K562 (cell line): ENCODE measurements at regions not wholly inside any gene's neighbourhood (a gene's known extent, or its start where the extent isn't known, plus 50 kb on each side); places are given as distances from the start of the nearest gene placed in this dataset.

Source experiments
- ATAC-seq: fragments of 200-7000 bp; cut with Tn5 transposase; 3 replicates; pipeline ENCODE4 v1.9.1; 2020; ENCODE audit warnings: moderate library complexity
- BruUV-seq: library from RNA; stranded (reverse); fragments of 400-500 nt; replicated peaks from 2 replicates; lab custom pipeline; 2021; lab: Mats Ljungman, UMichigan
- CTCF ChIA-PET: fragments of 300-600 bp; formaldehyde crosslinking; extraction: SDS; loops from one replicate; lab custom pipeline; 2021; ENCODE audit warnings: low intra/inter-chr PET ratio; lab: Yijun Ruan, JAX
- POLR2A ChIA-PET: fragments of 300-600, 350-650 bp; sonication (Branson Sonifier 250); formaldehyde crosslinking; extraction: SDS; loops from one replicate; lab custom pipeline; 2021; ENCODE audit warnings: antibody characterized with exemption, inconsistent platforms; lab: Yijun Ruan, JAX
- DNase-seq, 4 experiments: peaks; one replicate each; pipeline versions ENCODE4 v3.0.0 to v3.0.0-alpha.2; 2011 to 2018; ENCODE audit warnings: low spot score in 3 of 4, mixed read lengths in 3 of 4; ENCODE audit errors: extremely low read depth in 1 of 4
- FAIRE-seq: peaks from 2 replicates; lab custom pipeline; 2011; peaks lifted over from hg19 to GRCh38; lab: Jason Lieb, UNC
- H2AFZ ChIP-seq: 2 replicates; pipeline ENCODE4 v1.6.0; 2011; ENCODE audit warnings: low read depth, low read length, control low read depth, inconsistent platforms
- H3K27ac ChIP-seq: fragments of 200-600 bp; 3 replicates; pipeline ENCODE4 v1.8.0; 2011; ENCODE audit warnings: low read depth, mild to moderate bottlenecking, control low read depth, inconsistent platforms, low read length, moderate library complexity, mixed read lengths; ENCODE audit errors: extremely low read depth
- H3K27me3 ChIP-seq, 2 experiments: fragments of 300-600 bp in 1 of 2; 2 replicates in 1 of 2; 3 replicates in 1 of 2; pipeline versions ENCODE4 v1.6.0 to v1.8.0; 2011; ENCODE audit warnings: inconsistent platforms in 2 of 2, low read length in 2 of 2, mild to moderate bottlenecking in 1 of 2, mixed read lengths in 1 of 2, moderate library complexity in 1 of 2; ENCODE audit not compliant: control insufficient read depth in 2 of 2, insufficient read depth in 2 of 2
- H3K36me3 ChIP-seq: fragments of 300-600 bp; 3 replicates; pipeline ENCODE4 v1.8.0; 2011; ENCODE audit warnings: mild to moderate bottlenecking, low read length, inconsistent platforms; ENCODE audit not compliant: control insufficient read depth, insufficient read depth
- H3K4me1 ChIP-seq, 2 experiments: fragments of 200-600 bp in 1 of 2; replicated peaks in 1 of 2; 2 replicates in 1 of 2; 3 replicates in 1 of 2; pipeline versions ENCODE4 v1.5.1 to v1.8.0; 2011; ENCODE audit warnings: inconsistent platforms in 2 of 2, low read length in 2 of 2, mild to moderate bottlenecking in 1 of 2, mixed read lengths in 1 of 2, moderate library complexity in 1 of 2; ENCODE audit not compliant: control insufficient read depth in 2 of 2, insufficient read depth in 2 of 2
- H3K4me2 ChIP-seq: 2 replicates; pipeline ENCODE4 v1.6.1; 2011; ENCODE audit warnings: low read length, control low read depth, inconsistent platforms, mixed read lengths; ENCODE audit not compliant: insufficient read depth
- H3K4me3 ChIP-seq: fragments of 200-600 bp; sonication (generic), shearing (Covaris generic); 2 replicates; pipeline ENCODE4 v1.5.1; 2016; ENCODE audit warnings: control low read depth, inconsistent platforms
- H3K79me2 ChIP-seq: fragments of 200-600 bp; 3 replicates; pipeline ENCODE4 v1.8.0; 2011; ENCODE audit warnings: low read length, inconsistent platforms; ENCODE audit not compliant: control insufficient read depth, insufficient read depth
- H3K9ac ChIP-seq, 2 experiments: 2 replicates each; pipeline versions ENCODE4 v1.6.0 to v1.6.1; 2011; ENCODE audit warnings: low read depth in 2 of 2, low read length in 2 of 2, control low read depth in 1 of 2, inconsistent platforms in 1 of 2, mild to moderate bottlenecking in 1 of 2, mixed read lengths in 1 of 2; ENCODE audit not compliant: insufficient read depth in 1 of 2
- H3K9me1 ChIP-seq: one replicate; pipeline ENCODE4 v1.6.0; 2011; ENCODE audit warnings: inconsistent platforms, mild to moderate bottlenecking, low read length, moderate library complexity; ENCODE audit not compliant: control insufficient read depth, insufficient read depth
- H3K9me3 ChIP-seq: replicated peaks from 2 replicates; pipeline ENCODE4 v1.5.1; 2011; ENCODE audit warnings: low read depth, low read length, inconsistent platforms; ENCODE audit not compliant: control insufficient read depth, insufficient read depth
- H4K20me1 ChIP-seq: replicated peaks from 2 replicates; pipeline ENCODE4 v1.6.1; 2011; ENCODE audit warnings: low read length, inconsistent platforms, mixed read lengths; ENCODE audit not compliant: control insufficient read depth, insufficient read depth
- C11orf30 ChIP-seq: fragments of 450-650 bp; IDR thresholded peaks from 2 replicates; pipeline ENCODE4 v1.6.1; 2016; ENCODE audit warnings: low read depth, mild to moderate bottlenecking
- CBX8 ChIP-seq: fragments of 200-600 bp; sonication (generic); IDR thresholded peaks from 2 replicates; pipeline ENCODE4 v1.6.1; 2012; ENCODE audit warnings: borderline replicate concordance, mixed run types, low read depth, mild to moderate bottlenecking, moderate library complexity, mixed read lengths, low read length, control low read depth, inconsistent platforms; ENCODE audit not compliant: poor library complexity, severe bottlenecking; ENCODE audit errors: extremely low read depth
- HMG20A ChIP-seq: fragments of 450-650 bp; formaldehyde crosslinking; conservative IDR thresholded peaks from 2 replicates; pipeline ENCODE4 v1.4.0; 2020; ENCODE audit warnings: mild to moderate bottlenecking, mixed read lengths
- MAFG ChIP-seq: fragments of 450-650 bp; conservative IDR thresholded peaks from 2 replicates; pipeline ENCODE4 v1.6.1; 2016; ENCODE audit warnings: missing genetic modification characterization, missing compliant biosample characterization
- NFE2 ChIP-seq: IDR thresholded peaks from 2 replicates; pipeline ENCODE4 v1.6.1; 2014; ENCODE audit warnings: antibody characterized with exemption, low read depth
- SIN3A ChIP-seq, 2 experiments: fragments of 150-350 bp in 1 of 2; IDR thresholded peaks; 2 replicates each; pipeline ENCODE4 v1.6.1; 2011 to 2016; ENCODE audit warnings: borderline replicate concordance in 2 of 2, low read depth in 2 of 2, low read length in 2 of 2, mild to moderate bottlenecking in 2 of 2, moderate library complexity in 2 of 2; ENCODE audit not compliant: control insufficient read depth in 1 of 2
- ZNF316 ChIP-seq: fragments of 450-650 bp; IDR thresholded peaks from 2 replicates; pipeline ENCODE4 v1.6.1; 2016
- ZNF431 ChIP-seq: sonication (generic); formaldehyde crosslinking; IDR thresholded peaks from 2 replicates; pipeline ENCODE4 v1.8.0; 2022; ENCODE audit warnings: mild to moderate bottlenecking, missing genetic modification reagents
- WGBS: fragments of 100-300 bp; shearing (Covaris generic); methylation state at CpG from one replicate; pipeline ENCODE4 v1.1.6; 2016; ENCODE audit warnings: low coverage, mixed read lengths; ENCODE audit not compliant: insufficient coverage; ENCODE audit errors: missing lambda C conversion rate; 5-methylcytosine and 5-hydroxymethylcytosine counted together
- in situ Hi-C: fragments of 300-500 bp; cut with MboI; formaldehyde crosslinking; loops from 4 replicates; pipeline ENCODE4 v1.15.0; 2018; ENCODE audit warnings: inconsistent platforms, mixed read lengths
- intact Hi-C: fragments of 100-400 bp; cut with micrococcal nuclease; formaldehyde crosslinking; loops from 2 replicates; pipeline ENCODE4 v1.14.2; 2022
- TF ChIP-seq, protein P1 (sequence below): sonication (generic); formaldehyde crosslinking; IDR thresholded peaks from 2 replicates; pipeline ENCODE4 v1.8.0; 2022; ENCODE audit warnings: missing genetic modification reagents, mild to moderate bottlenecking, borderline replicate concordance
- TF ChIP-seq, protein P2 (sequence below), 2 experiments: fragments of 250-450 bp in 1 of 2; fragments of 450-650 bp in 1 of 2; sonication (Bioruptor Pico) in 1 of 2; IDR thresholded peaks; 2 replicates each; pipeline versions ENCODE4 v1.6.1 to v1.8.0; 2016 to 2021; ENCODE audit warnings: mild to moderate bottlenecking in 2 of 2, moderate library complexity in 2 of 2, missing compliant biosample characterization in 1 of 2, missing genetic modification characterization in 1 of 2
- TF ChIP-seq, protein P3 (sequence below): IDR thresholded peaks from 2 replicates; pipeline ENCODE4 v1.6.1; 2012; ENCODE audit warnings: low read depth, low read length, improper control_type of control experiment, borderline replicate concordance

DNA sequence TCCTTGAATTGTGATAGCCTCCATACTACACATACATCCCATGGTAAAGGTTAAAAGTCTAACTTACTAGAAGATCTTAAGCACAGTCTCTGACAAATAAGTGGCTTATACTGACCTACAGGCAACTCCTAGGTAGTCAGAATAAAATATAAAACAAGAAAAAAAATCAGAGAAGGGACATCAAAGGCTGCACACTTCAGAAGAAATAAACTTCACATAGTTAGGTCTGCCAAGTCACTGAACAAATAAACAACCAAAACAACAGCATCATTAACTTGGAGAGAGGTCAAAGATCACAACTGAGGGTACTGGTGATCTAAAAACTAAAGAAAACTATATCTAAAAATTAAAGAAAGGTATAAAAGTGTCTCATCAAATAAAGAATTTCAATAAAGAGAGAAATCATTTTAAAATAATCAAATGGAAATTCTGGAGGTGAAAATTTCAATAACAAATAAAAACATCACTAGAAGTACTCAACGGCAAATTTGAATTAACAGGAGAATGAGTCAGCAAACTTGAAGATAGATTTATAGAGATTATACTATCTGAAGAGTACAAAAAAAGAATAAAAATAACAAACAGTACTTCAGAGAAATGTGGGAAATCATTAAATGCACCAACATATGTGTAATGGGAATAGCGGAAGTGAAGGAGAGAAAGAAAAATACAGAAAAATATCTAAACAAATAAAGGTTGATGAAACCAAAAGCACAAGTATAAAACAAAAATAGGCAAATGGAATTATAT lies 88.0 kb upstream of the UST start:
- Histone ChIP-seq H3K27me3 (no peaks in the 10 kb centered on the region), H3K9me1 (no peaks in the 10 kb centered on the region), H4K20me1 (no peaks in the 10 kb centered on the region), H3K27ac (no peak overlapping the region), H3K36me3 (no peaks in the 10 kb centered on the region), H3K4me1 (no peaks in the 10 kb centered on the region), H2AFZ (no peak overlapping the region), H3K4me3 (no peak overlapping the region), H3K79me2 (no peaks in the 10 kb centered on the region), H3K9me3 (no peaks in the 10 kb centered on the region), H3K4me2 (no peak overlapping the region), H3K9ac (no peak overlapping the region)
- ATAC-seq (no peak), DNase-seq (no peak), FAIRE-seq (no peak)
- intact Hi-C loops: no loop called here
- TF ChIP-seq, protein P1, sequence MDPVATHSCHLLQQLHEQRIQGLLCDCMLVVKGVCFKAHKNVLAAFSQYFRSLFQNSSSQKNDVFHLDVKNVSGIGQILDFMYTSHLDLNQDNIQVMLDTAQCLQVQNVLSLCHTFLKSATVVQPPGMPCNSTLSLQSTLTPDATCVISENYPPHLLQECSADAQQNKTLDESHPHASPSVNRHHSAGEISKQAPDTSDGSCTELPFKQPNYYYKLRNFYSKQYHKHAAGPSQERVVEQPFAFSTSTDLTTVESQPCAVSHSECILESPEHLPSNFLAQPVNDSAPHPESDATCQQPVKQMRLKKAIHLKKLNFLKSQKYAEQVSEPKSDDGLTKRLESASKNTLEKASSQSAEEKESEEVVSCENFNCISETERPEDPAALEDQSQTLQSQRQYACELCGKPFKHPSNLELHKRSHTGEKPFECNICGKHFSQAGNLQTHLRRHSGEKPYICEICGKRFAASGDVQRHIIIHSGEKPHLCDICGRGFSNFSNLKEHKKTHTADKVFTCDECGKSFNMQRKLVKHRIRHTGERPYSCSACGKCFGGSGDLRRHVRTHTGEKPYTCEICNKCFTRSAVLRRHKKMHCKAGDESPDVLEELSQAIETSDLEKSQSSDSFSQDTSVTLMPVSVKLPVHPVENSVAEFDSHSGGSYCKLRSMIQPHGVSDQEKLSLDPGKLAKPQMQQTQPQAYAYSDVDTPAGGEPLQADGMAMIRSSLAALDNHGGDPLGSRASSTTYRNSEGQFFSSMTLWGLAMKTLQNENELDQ (CRISPR knock-in tag): no peak
- TF ChIP-seq, protein P2, sequence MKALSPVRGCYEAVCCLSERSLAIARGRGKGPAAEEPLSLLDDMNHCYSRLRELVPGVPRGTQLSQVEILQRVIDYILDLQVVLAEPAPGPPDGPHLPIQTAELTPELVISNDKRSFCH (CRISPR knock-in tag; IDR thresholded peaks at IDR 0.05): no peak
- TF ChIP-seq, protein P2 (tag; IDR thresholded peaks at IDR 0.05): no peak
- TF ChIP-seq MAFG (0 out of 2 replicates have a peak, but pooled peaks have one; percentile 13), NFE2 (0 out of 2 replicates have a peak, but pooled peaks have one; percentile 6), ZNF316 (0 out of 2 replicates have a peak, but pooled peaks have one; percentile 8), ZNF431 (CRISPR knock-in tag) (no peak), SIN3A (IDR thresholded peaks at IDR 0.05; ENCODE audit: borderline replicate concordance in 2 of 2, control insufficient read depth in 1 of 2, low read depth in 2 of 2, low read length in 2 of 2) (no peak), HMG20A (CRISPR knock-in tag) (no peak), C11orf30 (0 out of 2 replicates have a peak, but pooled peaks have one; percentile 18), CBX8 (no peak)
- TF ChIP-seq, protein P3, sequence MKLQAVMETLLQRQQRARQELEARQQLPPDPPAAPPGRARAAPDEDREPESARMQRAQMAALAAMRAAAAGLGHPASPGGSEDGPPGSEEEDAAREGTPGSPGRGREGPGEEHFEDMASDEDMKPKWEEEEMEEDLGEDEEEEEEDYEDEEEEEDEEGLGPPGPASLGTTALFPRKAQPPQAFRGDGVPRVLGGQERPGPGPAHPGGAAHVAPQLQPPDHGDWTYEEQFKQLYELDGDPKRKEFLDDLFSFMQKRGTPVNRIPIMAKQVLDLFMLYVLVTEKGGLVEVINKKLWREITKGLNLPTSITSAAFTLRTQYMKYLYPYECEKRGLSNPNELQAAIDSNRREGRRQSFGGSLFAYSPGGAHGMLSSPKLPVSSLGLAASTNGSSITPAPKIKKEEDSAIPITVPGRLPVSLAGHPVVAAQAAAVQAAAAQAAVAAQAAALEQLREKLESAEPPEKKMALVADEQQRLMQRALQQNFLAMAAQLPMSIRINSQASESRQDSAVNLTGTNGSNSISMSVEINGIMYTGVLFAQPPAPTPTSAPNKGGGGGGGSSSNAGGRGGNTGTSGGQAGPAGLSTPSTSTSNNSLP: no peak
- POLR2A ChIA-PET: no interaction called here
- in situ Hi-C loops: no loop called here
- no TSS peak for BruUV-seq
- WGBS: 0% methylated on average over 2 of the region's 2 CpGs
- CTCF ChIA-PET: no interaction called here
